Activated CD8-positive, alpha-beta memory T cell treated with anti-CD3 and anti-CD28 coated beads for 36 hours (primary cell): ENCODE measurements at regions not wholly inside any gene's neighbourhood (a gene's known extent, or its start where the extent isn't known, plus 50 kb on each side); places are given as distances from the start of the nearest gene placed in this dataset.

Source experiments
- CTCF ChIA-PET: fragments of 350-600 bp; sonication (Branson Sonifier 250); formaldehyde crosslinking; loops from one replicate; lab custom pipeline; 2021; ENCODE audit warnings: antibody characterized with exemption; lab: Charles Lee
- POLR2A ChIA-PET: fragments of 350-600 bp; sonication (Branson Sonifier 250); formaldehyde crosslinking; loops from one replicate; lab custom pipeline; 2021; ENCODE audit warnings: antibody characterized with exemption; lab: Charles Lee

DNA sequence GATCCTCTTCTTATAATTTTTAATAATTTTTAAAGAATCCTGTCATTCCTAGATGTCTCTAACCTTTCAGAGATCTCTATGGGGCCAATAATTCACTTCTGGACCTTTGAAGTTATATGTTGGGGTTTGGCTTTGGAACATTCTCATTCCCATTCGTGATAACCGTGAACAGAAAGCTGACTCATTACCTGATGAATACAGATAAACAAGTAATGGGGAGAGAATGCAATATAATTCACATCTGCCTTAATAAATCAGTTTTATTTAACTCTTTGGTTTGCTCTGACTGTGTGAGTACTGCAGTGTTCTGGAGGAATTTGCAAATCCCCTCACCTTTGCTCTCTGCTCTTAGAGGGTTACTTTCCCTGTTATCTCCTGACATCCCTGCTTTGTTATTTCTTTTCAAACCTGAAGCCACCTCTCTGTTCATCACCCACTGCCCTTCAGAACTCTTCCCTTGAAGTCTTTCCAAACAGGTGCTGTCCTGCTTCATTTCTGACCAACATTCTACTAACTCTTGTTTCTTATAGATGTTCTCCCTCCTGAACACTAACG lies 79.6 kb upstream of the SLC38A2 start:
- POLR2A ChIA-PET: no interaction called here
- CTCF ChIA-PET: no interaction called here

- POLR2A ChIA-PET: no interaction called here
These were observed 78.9 kb upstream of the SLC38A2 start for GRCh38 chr12:46451276-46452021.

DNA sequence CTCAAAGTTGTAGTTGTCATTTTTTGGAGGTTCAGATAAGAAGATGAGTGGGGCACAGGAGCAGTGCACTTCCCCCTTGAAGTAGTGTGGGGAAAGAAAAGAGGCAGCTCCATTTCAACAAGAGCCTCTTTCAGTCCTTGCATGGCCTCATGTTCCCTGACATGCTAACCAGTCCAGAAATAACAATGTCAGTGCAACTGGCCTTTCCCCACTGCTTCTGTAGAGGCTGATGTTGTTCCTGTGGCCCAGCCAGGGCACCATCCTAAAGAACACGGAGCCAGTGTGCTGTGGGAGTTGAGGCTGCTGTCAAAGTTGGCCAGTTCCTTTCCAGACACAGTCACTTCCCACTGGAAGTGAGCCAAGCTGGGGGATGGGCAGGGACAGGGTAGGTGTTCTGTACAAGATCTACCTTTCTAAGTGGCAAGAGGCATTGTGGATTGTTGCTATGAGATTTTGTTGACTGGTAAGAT lies 77.7 kb upstream of the SLC38A2 start:
- POLR2A ChIA-PET: no interaction called here

More at GRCh38 chr12:46451276-46452021, 78.9 kb upstream of the SLC38A2 start:
- CTCF ChIA-PET: no interaction called here

DNA sequence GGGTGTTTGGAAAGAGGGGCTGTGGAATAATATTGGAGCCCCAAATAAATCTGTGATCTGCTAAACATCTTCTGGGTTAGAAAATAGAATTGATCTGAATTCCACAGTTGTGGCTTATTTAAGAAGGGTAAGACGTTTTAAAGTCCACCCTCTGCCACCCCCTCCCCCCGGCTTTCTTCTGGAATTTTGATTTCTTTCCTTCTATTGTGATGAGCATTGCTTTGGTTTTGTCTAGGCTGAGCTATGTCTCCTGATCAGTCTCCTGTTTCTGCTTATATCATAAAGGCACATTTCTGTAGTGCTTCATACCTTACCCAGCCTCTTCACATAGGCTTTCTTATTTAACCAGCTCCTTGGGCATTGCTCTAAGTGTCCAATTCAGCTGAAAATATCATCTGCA lies 77.3 kb upstream of the SLC38A2 start:
- CTCF ChIA-PET: interaction anchor here (1.4 kb wide), 1 partner anchor 77 kb away, joined by 3 read pairs; no protein-coding TSS in a partner anchor
- POLR2A ChIA-PET: no interaction called here

More for the DNA sequence above, 77.7 kb upstream of the SLC38A2 start:
- CTCF ChIA-PET: interaction anchor here (0.8 to 1.4 kb wide), 2 partner anchors 10 to 77 kb away, joined by 3 read pairs; no protein-coding TSS in a partner anchor

- ChIA-PET POLR2A (no interaction called here), CTCF (interaction anchor here (1.4 kb wide), 1 partner anchor 76 kb away, joined by 3 read pairs; no protein-coding TSS in a partner anchor)
These were observed 76.7 kb upstream of the SLC38A2 start for GRCh38 chr12:46449316-46449715.

GRCh38 chr12:46446645-46447044 lies 74.1 kb upstream of the SLC38A2 start:
- POLR2A ChIA-PET: no interaction called here
- CTCF ChIA-PET: no interaction called here

- CTCF ChIA-PET: no interaction called here
These were observed 73.1 kb upstream of the SLC38A2 start for GRCh38 chr12:46445551-46446235.

DNA sequence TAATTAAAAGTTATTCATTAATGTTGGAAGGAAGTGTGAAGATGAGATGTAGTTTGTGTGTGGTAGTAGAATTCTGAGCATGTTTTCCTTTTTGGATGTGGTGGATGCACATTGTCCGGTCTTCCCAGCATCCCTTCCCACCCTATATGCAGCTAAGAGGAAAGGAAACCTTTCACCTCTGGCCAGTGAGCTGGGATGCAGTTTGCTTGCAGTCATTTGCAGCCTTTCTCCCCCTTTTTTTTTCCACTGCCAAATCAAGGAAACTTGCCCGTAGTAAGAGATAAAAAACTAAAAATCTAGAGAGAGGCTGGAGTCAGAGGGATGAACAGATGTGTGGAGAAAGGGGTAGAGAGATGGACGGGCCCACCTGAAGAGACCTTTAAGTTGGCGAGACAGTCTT lies 72.5 kb upstream of the SLC38A2 start:
- POLR2A ChIA-PET: no interaction called here
- CTCF ChIA-PET: no interaction called here

More at GRCh38 chr12:46445551-46446235, 73.1 kb upstream of the SLC38A2 start:
- POLR2A ChIA-PET: no interaction called here

GRCh38 chr12:46443594-46444263 lies 71.2 kb upstream of the SLC38A2 start:
- ChIA-PET CTCF (no interaction called here), POLR2A (no interaction called here)

DNA sequence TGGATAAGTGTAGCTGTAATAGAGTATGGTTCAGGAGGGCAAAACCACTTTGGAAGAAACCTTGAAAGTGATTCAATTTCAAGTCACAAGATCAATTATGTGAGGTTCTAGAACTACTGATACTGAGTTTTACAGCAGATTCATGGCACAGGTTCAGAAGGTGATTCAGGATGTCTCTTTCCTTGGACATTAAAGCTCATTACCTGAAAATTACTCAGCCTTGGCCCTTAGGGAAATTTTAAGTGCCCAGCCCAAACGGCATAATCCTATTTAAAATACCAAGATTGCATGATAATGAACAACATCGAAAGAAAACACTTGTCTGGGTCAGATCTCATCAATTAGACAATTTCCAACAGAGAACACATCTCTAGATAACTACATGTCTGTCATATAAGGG lies 70.2 kb upstream of the SLC38A2 start:
- POLR2A ChIA-PET: no interaction called here

GRCh38 chr12:46442239-46442638 lies 69.7 kb upstream of the SLC38A2 start:
- ChIA-PET CTCF (no interaction called here), POLR2A (no interaction called here)

More for the DNA sequence above, 70.2 kb upstream of the SLC38A2 start:
- CTCF ChIA-PET: no interaction called here

DNA sequence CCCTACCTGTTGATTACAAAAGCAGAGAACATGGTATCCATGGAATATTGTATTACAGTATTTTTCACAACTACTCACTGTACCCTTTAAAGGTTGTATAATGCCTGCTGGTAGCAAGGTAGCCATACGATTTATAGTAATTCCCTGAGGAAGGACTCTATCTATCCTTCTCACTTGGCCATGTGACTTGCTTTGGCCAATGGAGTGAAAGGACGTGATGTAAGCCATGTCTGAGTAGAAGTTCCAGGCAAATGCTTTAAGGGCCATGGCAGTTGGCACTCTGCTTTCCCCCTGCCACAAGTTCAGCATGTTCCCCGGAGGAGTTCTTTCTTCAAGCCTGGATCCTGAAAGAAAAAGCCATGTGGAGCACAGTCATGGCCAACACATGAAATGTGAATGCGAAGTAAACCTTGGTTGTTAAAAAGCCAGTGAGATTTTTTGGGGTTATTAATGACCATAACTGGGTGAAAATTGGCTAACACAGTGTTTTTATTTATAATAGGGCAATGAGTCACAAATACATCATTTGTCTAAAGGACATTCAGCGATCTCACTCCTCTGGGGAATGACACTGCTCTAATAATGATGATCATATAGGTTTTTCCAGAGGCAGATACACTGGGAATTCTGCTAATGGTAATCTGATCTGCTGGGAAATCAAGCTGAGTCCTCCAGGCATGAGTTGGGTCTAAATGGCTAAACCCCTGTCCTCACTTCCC lies 67.4 kb upstream of the SLC38A2 start:
- CTCF ChIA-PET: no interaction called here
- POLR2A ChIA-PET: no interaction called here

GRCh38 chr12:46438719-46439319 lies 66.2 kb upstream of the SLC38A2 start:
- POLR2A ChIA-PET: no interaction called here
- CTCF ChIA-PET: no interaction called here

- POLR2A ChIA-PET: no interaction called here
- CTCF ChIA-PET: no interaction called here
These were observed 65.7 kb upstream of the SLC38A2 start for GRCh38 chr12:46438256-46438655.

GRCh38 chr12:46437469-46437868 lies 64.9 kb upstream of the SLC38A2 start:
- POLR2A ChIA-PET: no interaction called here
- CTCF ChIA-PET: no interaction called here

DNA sequence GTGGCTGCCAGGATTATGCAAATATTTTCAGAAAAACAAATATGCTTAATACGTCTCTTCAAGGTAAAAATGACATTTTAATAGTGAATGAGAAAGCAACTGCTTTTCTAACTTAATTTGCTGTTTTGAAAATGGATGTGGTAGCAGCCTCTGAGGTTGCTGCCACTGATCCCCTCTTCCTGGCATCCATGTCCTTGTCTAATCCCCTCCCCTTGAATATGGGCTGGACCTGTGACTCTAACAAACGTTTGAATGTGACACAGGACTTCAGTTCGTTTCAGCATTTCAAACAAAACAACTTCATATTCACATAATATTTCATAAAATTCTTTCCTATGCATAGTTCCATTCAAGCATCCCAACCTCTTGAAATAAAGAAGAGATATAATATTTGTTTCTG lies 64.2 kb upstream of the SLC38A2 start:
- ChIA-PET POLR2A (no interaction called here), CTCF (no interaction called here)

GRCh38 chr12:46435625-46436024 lies 63.1 kb upstream of the SLC38A2 start:
- ChIA-PET CTCF (no interaction called here), POLR2A (interaction anchor here (0.5 kb wide), 1 partner anchor 63 kb away, joined by 10 read pairs; no protein-coding TSS in a partner anchor)

- ChIA-PET POLR2A (interaction anchor here (0.5 kb wide), 1 partner anchor 62 kb away, joined by 10 read pairs; no protein-coding TSS in a partner anchor), CTCF (no interaction called here)
These were observed 62.5 kb upstream of the SLC38A2 start for GRCh38 chr12:46435029-46435428.

DNA sequence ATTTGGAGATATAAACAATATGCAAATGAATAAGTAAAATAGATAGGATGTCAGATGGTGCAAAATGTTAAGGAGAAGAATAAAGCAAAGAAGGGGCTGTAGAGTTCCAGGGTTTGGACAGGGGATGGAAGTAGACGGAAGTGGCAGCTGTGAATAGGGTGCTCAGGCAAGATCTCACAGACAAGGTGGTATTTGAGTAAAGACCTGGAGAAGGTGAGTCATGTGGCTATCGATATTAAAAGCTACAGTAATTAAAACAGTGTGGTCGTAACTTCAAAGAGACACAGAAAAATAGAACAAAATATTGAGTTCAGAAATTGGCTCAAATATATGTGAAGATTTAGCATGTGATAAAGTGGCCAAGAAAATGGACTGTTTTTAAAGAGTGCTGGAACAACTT lies 61.3 kb upstream of the SLC38A2 start:
- POLR2A ChIA-PET: no interaction called here
- CTCF ChIA-PET: no interaction called here
